HG02938 (cell line): ENCODE measurements at regions not wholly inside any gene's neighbourhood (a gene's known extent, or its start where the extent isn't known, plus 50 kb on each side); places are given as distances from the start of the nearest gene placed in this dataset.
"Not testable (repeated sequence)": the region's sequence is repeated elsewhere in the genome, so short reads cannot be mapped to it uniquely, and the experiment has no call there.

Experiments used
- ATAC-seq: cut with Tn5 transposase; IDR thresholded peaks from one replicate; pipeline ENCODE4 v1.9.1; 2021; ENCODE audit warnings: mild to moderate bottlenecking, moderate library complexity; ENCODE audit not compliant: unreplicated experiment

DNA sequence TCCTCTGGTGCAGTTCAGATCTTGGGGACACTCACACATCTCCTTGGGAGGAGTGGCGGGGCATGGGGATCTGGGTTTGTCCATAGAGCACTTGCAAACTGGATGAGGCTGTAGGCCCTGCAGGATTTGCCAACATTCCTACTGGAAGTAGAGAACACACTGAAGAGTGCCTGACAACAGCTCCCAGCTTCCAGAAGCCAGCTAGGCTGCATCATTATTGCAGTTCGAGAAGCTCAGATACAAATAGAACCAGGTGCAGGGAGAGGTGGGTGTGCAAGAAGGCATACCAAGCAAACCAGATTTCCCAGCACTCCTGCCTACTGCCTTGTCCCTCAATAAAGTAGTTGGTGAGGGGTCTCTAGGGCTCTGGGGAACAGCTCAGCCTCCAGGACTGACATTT, 52.5 kb downstream of the RHOB start:
- no peak for ATAC-seq

GRCh38 chr2:20501974-20502373, 55.1 kb downstream of the RHOB start:
- ATAC-seq, result no peak

DNA sequence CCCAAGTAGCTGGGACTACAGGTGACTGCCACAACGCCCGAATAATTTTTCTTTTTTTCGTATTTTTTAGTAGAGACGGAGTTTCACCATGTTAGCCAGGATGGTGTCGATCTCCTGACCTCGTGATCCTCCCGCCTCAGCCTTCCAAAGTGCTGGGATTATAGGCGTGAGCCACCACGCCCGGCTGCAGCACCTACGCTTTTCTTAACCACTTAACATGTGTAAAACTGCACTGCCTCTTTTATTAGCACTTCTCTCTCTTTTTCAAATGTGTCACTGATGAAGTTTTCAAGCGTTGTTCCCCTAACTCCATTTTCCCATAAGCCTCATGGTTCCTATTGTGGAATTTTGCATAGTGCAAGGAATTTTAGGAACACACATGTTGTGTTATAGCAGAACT, 55.6 kb downstream of the RHOB start:
- not testable (repeated sequence) for ATAC-seq

GRCh38 chr2:20504174-20504573, 57.3 kb downstream of the RHOB start:
- ATAC-seq, result no peak

GRCh38 chr2:20506201-20506685, 59.4 kb downstream of the RHOB start:
- no peak for ATAC-seq

DNA sequence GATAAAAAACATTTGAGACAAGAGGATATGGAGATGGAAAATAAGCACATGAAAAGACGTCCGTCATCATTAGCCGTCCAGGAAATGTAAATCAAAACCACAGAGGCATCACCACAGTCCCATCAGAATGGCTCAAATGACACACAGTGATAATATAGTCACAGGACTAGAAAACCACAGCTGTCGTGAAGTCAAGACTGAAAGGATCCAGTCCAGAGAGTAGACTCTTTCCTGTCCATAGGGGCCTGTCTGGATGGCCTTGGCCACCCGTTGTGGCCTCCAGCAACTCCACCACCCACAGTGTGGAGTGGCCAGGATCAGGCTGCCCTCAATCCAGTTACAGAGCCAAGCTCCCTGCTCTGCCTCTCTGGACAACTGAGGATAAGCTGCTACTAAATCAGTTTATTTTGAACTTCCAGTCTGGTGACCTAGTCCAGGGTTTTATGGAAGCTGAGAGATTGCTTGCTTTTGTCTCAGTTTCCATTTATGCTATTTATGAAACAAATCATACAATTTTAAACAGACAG, 60.4 kb downstream of the RHOB start:
- peak; percentile 100 for ATAC-seq

- no peak for ATAC-seq
Measured at GRCh38 chr2:20507711-20508110, 60.8 kb downstream of the RHOB start.

DNA sequence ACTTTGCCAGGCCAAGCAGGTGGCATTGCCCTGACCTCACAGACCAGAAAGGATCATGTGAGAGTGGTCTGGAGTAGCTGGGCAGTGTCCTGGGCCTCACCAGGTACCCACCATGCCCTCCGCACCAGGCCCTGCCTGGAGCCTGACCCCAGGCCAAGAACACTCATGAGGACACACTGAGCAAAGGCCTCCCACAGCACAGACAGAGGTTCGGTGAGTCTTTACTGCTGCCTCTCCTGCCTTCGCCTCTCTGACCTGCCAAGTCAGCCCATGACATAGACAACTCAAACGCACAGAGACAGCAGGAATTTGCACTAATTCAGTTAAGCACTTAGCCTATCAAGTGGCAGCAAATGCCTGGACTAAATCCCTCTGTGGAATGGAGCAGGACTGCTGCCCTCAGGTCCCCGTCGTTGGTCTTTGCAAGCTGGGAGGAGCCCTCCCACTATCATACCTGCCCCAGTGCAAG, 62.5 kb downstream of the RHOB start:
- no peak for ATAC-seq

- ATAC-seq, result no peak
Measured at GRCh38 chr2:20509770-20510490, 63.1 kb downstream of the RHOB start.

DNA sequence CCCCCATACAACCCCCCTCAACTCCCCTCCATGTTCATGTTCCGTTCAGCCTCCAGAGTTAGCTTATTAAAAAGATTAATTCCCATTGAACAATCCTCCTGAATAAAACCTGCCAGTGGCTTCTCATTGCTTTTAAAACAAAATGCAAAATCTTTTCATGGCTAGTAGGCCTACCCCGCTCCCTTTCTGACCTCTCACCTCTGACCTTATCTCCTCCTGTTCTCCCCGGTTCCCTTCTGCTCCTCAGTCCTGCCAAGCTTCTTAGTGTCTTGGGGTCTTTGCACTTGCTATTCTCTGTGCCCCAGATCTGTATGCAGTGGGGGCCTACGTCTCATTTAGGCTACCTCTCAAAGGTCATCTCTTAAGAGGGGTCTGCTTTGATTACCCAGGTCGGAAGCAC, 64.3 kb downstream of the RHOB start:
- no peak for ATAC-seq

DNA sequence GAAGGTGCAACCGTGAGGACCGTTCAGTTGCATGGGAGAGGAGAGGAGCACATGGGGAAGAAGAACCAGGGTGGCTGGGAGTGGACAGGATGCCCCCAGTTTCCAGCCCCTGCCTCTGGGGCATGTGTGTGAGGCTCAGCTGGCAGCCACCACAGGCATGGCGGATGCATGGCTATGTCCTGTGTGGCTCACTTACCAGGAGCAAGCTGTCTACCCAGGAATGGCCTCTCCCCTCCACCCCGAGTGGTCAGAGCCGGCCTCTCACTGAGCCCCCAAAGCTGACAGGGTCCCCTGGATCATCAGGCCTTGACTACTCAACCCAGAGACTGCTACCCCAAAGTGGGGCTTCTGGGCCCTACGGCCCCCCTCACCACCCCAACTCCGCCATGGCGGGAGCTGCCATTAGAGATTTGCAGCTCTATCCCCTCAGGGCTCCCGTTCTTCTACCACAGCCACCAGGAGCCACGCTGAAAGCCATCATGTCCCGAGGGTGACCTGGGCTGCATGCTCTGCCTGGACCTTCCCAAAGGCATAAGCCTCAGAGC, 65.3 kb downstream of the RHOB start:
- ATAC-seq, result no peak

DNA sequence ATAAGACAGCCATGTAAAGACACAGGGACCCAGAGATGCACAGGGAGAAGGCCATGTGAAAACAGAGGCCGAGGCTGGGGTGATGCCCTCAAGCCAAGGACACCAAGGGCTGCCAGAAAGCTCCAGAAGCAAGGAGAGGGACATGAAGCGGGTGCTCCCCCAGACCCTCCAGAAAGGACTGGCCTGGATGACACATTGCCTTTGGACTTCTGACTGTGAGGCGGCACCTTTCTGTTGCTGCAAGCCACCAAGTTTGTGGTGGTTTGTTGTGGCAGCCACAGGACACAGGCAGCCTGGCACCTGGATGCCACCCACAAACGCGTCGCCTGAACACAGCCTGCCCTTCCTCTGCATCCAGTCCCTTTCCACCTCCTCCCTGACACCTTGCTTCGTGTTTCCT, 67.1 kb downstream of the RHOB start:
- ATAC-seq, result no peak

- no peak for ATAC-seq
Measured at GRCh38 chr2:20514596-20515269, 67.9 kb downstream of the RHOB start.

- ATAC-seq, result no peak
Measured at GRCh38 chr2:20515290-20516220, 68.7 kb downstream of the RHOB start.

DNA sequence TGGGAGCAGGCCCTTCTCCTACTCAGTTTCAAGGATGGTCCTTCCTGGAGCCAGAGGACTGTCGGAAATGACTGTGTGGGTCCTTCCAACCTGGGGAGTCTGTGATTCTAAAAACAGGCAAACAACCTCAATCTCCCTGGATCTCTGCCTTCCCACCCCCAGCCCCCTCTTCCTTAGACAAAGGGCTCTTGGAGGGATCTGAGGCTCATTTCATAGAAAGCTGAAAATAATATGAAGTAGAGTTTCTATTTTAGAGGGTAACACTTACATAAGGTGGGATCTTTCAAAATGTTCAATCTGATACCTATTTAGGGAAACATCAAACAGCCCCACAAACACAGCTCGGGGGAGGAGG, 69.4 kb downstream of the RHOB start:
- ATAC-seq, result no peak

DNA sequence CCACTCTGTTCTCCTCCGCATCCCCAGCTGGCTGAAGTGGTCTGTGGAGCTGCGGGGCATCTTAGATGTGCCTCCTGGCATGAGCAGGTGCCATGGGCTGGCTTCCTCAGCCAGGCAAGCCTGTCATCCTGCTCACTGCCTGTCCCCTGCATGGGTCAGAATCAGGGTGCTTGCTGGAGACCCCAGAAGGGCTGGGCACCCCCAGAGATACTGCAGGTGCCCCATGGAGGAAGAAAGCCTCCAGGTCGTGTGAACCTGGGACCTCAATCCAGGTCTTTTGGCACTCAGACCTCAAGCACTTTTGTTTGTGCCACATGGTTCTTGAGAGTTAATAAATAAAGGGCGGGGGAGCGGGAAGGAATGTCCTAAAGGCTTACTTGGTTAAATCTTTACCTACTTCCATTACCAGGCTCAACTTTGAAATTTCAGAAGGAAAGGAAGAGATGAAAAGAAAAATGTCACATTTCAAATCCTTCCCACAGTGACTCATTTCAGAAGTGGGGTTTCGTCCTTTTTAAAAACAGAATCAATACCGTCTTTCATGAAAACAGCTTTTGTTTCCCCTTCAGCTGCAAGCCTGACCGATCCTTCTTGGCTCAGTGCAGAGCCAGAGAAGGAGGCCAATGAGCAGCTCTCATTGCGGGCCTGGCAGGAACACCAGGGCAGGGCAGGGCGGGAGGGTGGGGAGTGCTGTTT, 69.9 kb downstream of the RHOB start:
- ATAC-seq, result peak; percentile 93

- ATAC-seq, result no peak
Measured at GRCh38 chr2:20519309-20519708, 72.4 kb downstream of the RHOB start.

GRCh38 chr2:20520128-20520527, 73.3 kb downstream of the RHOB start:
- ATAC-seq, result no peak

GRCh38 chr2:20521193-20521592, 74.3 kb downstream of the RHOB start:
- no peak for ATAC-seq

DNA sequence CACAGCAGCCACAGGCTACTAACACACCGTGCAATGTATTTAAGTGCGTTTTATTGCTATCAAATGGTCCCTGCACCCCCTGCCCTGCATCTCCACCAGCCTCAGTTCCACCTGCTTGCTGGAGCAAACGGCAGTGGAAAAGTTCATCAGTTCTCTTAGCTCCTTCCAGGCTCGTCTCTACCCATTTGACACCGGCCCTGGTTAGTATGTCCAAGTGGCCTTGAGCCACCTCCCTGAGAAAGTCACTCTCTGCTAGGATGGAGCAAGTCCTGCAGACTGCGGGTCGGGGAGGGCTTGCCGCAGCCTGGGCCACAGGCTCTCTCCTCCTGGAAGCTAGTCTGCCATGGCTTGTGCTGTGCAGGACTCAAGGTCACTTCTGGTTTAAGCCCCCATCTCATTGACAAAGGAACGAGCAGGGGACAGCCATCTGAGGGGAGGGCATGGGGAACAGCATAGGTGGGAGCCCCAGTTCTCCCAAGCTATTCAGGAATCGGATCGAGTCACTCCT, 74.9 kb downstream of the RHOB start:
- ATAC-seq, result no peak
